Trophoblast cell (in vitro differentiated cells and primary cell): ENCODE measurements at regions not wholly inside any gene's neighbourhood (a gene's known extent, or its start where the extent isn't known, plus 50 kb on each side); places are given as distances from the start of the nearest gene placed in this dataset.
"Not testable (repeated sequence)": the region's sequence is repeated elsewhere in the genome, so short reads cannot be mapped to it uniquely, and the experiment has no call there.

Source experiments
- DNase-seq, 2 donors: peaks; one replicate each; pipeline ENCODE4 v3.0.0-alpha.2; 2016
- H2AFZ ChIP-seq: 2 replicates; pipeline ENCODE4 v1.6.1; 2013; ENCODE audit warnings: low read length, moderate library complexity, mild to moderate bottlenecking; ENCODE audit not compliant: insufficient read depth, poor library complexity
- H2AK5ac ChIP-seq: 2 replicates; pipeline ENCODE4 v1.6.1; 2013; ENCODE audit warnings: mild to moderate bottlenecking, low read length
- H2BK120ac ChIP-seq: 2 replicates; pipeline ENCODE4 v1.6.1; 2013; ENCODE audit warnings: low read length, mild to moderate bottlenecking, moderate library complexity; ENCODE audit not compliant: insufficient read depth, poor library complexity
- H2BK12ac ChIP-seq: 2 replicates; pipeline ENCODE4 v1.6.1; 2013; ENCODE audit warnings: mild to moderate bottlenecking, low read length, moderate library complexity
- H2BK5ac ChIP-seq: 2 replicates; pipeline ENCODE4 v1.6.1; 2013; ENCODE audit warnings: low read length, low read depth, moderate library complexity, mild to moderate bottlenecking; ENCODE audit not compliant: poor library complexity
- H3K14ac ChIP-seq: 2 replicates; pipeline ENCODE4 v1.6.1; 2013; ENCODE audit warnings: mild to moderate bottlenecking, low read length
- H3K18ac ChIP-seq: 2 replicates; pipeline ENCODE4 v1.6.1; 2013; ENCODE audit warnings: mild to moderate bottlenecking, low read length
- H3K23ac ChIP-seq: 2 replicates; pipeline ENCODE4 v1.6.1; 2013; ENCODE audit warnings: low read length
- H3K27ac ChIP-seq: 2 replicates; pipeline ENCODE4 v1.5.1; 2013; ENCODE audit warnings: low read depth, mild to moderate bottlenecking, inconsistent platforms, low read length, moderate library complexity
- H3K27me3 ChIP-seq: 2 replicates; pipeline ENCODE4 v1.6.1; 2013; ENCODE audit warnings: inconsistent platforms, mild to moderate bottlenecking, low read length, moderate library complexity; ENCODE audit not compliant: insufficient read depth
- H3K36me3 ChIP-seq, 2 experiments: 1 replicate in 1 of 2; 2 replicates in 1 of 2; pipeline ENCODE4 v1.6.1; 2013; ENCODE audit warnings: low read length in 2 of 2, mild to moderate bottlenecking in 2 of 2, moderate library complexity in 1 of 2; ENCODE audit not compliant: insufficient read depth in 2 of 2, control insufficient read depth in 1 of 2
- H3K4ac ChIP-seq: 2 replicates; pipeline ENCODE4 v1.6.1; 2013; ENCODE audit warnings: low read depth, mild to moderate bottlenecking, low read length, moderate library complexity
- H3K4me1 ChIP-seq, 2 experiments: 1 replicate in 1 of 2; 2 replicates in 1 of 2; pipeline ENCODE4 v1.6.1; 2013; ENCODE audit warnings: low read length in 2 of 2, mild to moderate bottlenecking in 2 of 2, moderate library complexity in 1 of 2; ENCODE audit not compliant: insufficient read depth in 2 of 2, control insufficient read depth in 1 of 2
- H3K4me2 ChIP-seq: 2 replicates; pipeline ENCODE4 v1.6.1; 2013; ENCODE audit warnings: inconsistent platforms, mild to moderate bottlenecking, low read length, moderate library complexity
- H3K4me3 ChIP-seq: 2 replicates; pipeline ENCODE4 v1.5.1; 2013; ENCODE audit warnings: mild to moderate bottlenecking, low read depth, low read length, inconsistent platforms
- H3K79me1 ChIP-seq: one replicate; pipeline ENCODE4 v1.6.1; 2013; ENCODE audit warnings: low read length
- H3K79me2 ChIP-seq: 2 replicates; pipeline ENCODE4 v1.6.1; 2013; ENCODE audit warnings: low read length, mild to moderate bottlenecking; ENCODE audit not compliant: control insufficient read depth, insufficient read depth, poor library complexity
- H3K9ac ChIP-seq: 2 replicates; pipeline ENCODE4 v1.6.1; 2013; ENCODE audit warnings: mild to moderate bottlenecking, low read length
- H3K9me3 ChIP-seq: 2 replicates; pipeline ENCODE4 v1.6.1; 2013; ENCODE audit warnings: low read depth, mild to moderate bottlenecking, control low read depth, inconsistent platforms, low read length; ENCODE audit not compliant: insufficient read depth
- H4K12ac ChIP-seq: 2 replicates; pipeline ENCODE4 v1.6.1; 2013; ENCODE audit warnings: low read depth, mild to moderate bottlenecking, low read length, moderate library complexity
- H4K8ac ChIP-seq: 2 replicates; pipeline ENCODE4 v1.6.1; 2013; ENCODE audit warnings: low read depth, mild to moderate bottlenecking, low read length, moderate library complexity
- H4K91ac ChIP-seq: one replicate; pipeline ENCODE4 v1.6.1; 2013; ENCODE audit warnings: low read depth, mild to moderate bottlenecking, low read length, moderate library complexity
- WGBS: extraction: QIAGEN DNeasy Blood & Tissue Kit; methylation state at CpG from one replicate; pipeline ENCODE4 v1.1.7; 2013; ENCODE audit warnings: missing lambda C conversion rate; ENCODE audit not compliant: insufficient read length, insufficient coverage; ENCODE audit errors: extremely low coverage; 5-methylcytosine and 5-hydroxymethylcytosine counted together

DNA sequence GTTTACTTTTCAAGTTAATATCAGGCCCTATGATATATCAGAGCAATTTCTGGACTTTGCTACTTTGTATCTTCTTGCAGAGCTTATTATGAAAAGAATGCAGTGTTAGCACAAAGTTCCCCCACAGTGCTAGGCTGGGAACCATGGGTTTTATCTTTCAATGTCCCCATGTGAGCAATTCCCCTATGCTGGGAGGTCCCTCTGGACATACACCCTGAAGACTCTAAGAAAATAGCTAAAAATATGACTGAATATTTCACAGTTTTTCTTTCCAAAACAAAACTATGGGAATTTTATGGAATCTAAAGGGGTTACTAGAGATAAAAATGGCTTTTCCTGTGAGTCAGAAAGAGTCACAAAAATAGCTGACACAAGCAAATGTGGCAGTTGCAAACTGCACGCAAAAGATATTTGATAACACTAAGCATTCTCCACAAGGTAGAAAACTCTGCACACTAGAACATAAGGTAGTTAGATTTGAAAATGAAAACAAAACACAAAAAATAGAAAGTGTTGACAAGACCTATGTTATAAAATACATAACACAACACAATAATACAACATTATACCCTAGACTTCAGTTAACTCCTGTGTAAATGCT is 487.5 kb upstream of the GRIN3A start:
- Histone ChIP-seq H3K4me1 (no peaks in the 10 kb centered on the region), H3K4ac (no peak overlapping the region), H3K23ac (no peak overlapping the region), H4K8ac (no peak overlapping the region), H3K18ac (no peak overlapping the region), H3K27me3 (no peaks in the 10 kb centered on the region), H3K9me3 (no peaks in the 10 kb centered on the region), H2AFZ (no peak overlapping the region), H3K79me1 (no peaks in the 10 kb centered on the region), H4K91ac (no peak overlapping the region), H3K4me2 (no peak overlapping the region), H4K12ac (no peak overlapping the region), H3K14ac (no peak overlapping the region), H2AK5ac (no peak overlapping the region), H3K36me3 (no peaks in the 10 kb centered on the region), H3K9ac (no peak overlapping the region), H2BK12ac (no peak overlapping the region), H3K27ac (no peak overlapping the region), H3K79me2 (no peaks in the 10 kb centered on the region), H3K4me3 (no peak overlapping the region), H2BK5ac (no peak overlapping the region), H2BK120ac (no peak overlapping the region)
- WGBS = no CpG with 5 or more reads among the region's 1 CpG
- no peak for DNase-seq

DNA sequence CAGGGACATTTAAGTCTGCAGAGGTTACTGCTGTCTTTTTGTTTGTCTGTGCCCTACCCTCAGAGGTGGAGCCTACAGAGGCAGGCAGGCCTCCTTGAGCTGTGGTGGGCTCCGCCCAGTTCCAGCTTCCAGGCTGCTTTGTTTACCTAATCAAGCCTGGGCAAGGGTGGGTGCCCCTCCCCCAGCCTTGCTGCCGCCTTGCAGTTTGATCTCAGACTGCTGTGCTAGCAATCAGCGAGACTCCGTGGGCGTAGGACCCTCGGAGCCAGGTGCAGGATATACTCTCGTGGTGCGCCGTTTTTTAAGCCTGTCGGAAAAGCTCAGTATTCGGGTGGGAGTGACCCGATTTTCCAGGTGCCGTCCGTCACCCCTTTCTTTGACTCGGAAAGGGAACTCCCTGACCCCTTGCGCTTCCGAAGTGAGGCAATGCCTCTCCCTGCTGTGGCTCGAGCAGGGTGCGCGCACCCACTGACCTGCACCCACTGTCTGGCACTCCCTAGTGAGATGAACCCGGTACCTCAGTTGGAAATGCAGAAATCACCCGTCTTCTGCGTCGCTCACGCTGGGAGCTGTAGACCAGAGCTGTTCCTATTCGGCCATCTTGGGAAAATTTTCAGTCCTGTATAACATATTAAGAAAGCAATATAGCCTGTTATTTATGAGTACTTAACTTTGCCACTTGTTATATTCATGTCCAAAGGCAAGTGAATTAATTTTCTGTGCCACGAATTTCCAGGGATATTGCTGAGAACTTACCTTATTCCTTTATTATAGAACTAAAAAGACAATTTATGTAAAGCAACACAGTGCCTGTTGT is 485.1 kb upstream of the GRIN3A start:
- whole genome bisulfite sequencing = no CpG with 5 or more reads among the region's 27 CpGs
- H3K36me3 ChIP-seq, H3K14ac ChIP-seq, H3K9ac ChIP-seq, H3K79me1 ChIP-seq, H3K27me3 ChIP-seq, H3K4me1 ChIP-seq, H2BK5ac ChIP-seq, H3K4ac ChIP-seq, H3K9me3 ChIP-seq, DNase-seq, H3K79me2 ChIP-seq, H3K18ac ChIP-seq, H2BK120ac ChIP-seq, H2AK5ac ChIP-seq, H3K23ac ChIP-seq, H2BK12ac ChIP-seq, H3K27ac ChIP-seq: not testable (repeated sequence)
- Histone ChIP-seq H3K4me2 (peak overlapping the region; percentile 41), H2AFZ (peak overlapping the region; percentile 63), H3K4me3 (peak overlapping the region; percentile 65), H4K12ac (peak overlapping the region; percentile 12), H4K8ac (peak overlapping the region; percentile 60), H4K91ac (peak overlapping the region; percentile 43)

DNA sequence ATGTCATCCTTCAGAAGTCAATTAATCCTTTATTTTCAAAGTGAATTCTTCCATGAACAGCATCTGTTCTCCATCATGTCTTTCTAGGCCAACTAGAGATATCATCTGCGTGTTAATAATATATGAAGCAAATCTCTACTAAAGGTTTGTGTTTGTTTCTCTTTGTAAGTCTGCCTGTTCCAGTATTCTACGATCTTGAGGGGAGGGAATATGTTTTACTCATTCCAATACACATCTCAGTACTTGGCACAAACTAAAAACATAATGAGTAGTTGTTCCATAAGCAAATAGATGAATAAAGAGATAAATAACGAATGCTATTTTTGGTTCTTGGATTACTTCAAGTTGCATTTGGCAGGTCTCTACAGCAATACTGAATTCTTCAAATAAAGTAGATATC is 470.7 kb upstream of the GRIN3A start:
- no peaks in the 10 kb centered on the region for H3K79me1 ChIP-seq
- H3K4me1 ChIP-seq = no peaks in the 10 kb centered on the region
- H4K12ac ChIP-seq = no peak overlapping the region
- H3K36me3 ChIP-seq = no peaks in the 10 kb centered on the region
- no peak overlapping the region for H2BK120ac ChIP-seq
- H3K18ac ChIP-seq = no peak overlapping the region
- no peaks in the 10 kb centered on the region for H3K9me3 ChIP-seq
- H2BK12ac ChIP-seq = no peak overlapping the region
- WGBS = no CpG with 5 or more reads among the region's 3 CpGs
- no peak overlapping the region for H3K4ac ChIP-seq
- H2AK5ac ChIP-seq = no peak overlapping the region
- no peak overlapping the region for H3K14ac ChIP-seq
- H3K27ac ChIP-seq = no peak overlapping the region
- H3K4me3 ChIP-seq = no peak overlapping the region
- H4K8ac ChIP-seq = no peak overlapping the region
- no peaks in the 10 kb centered on the region for H3K27me3 ChIP-seq
- H2AFZ ChIP-seq = no peak overlapping the region
- H3K79me2 ChIP-seq = no peaks in the 10 kb centered on the region
- DNase-seq = no peak
- no peak overlapping the region for H4K91ac ChIP-seq
- no peak overlapping the region for H2BK5ac ChIP-seq
- H3K9ac ChIP-seq = no peak overlapping the region
- no peak overlapping the region for H3K23ac ChIP-seq
- H3K4me2 ChIP-seq = no peak overlapping the region

DNA sequence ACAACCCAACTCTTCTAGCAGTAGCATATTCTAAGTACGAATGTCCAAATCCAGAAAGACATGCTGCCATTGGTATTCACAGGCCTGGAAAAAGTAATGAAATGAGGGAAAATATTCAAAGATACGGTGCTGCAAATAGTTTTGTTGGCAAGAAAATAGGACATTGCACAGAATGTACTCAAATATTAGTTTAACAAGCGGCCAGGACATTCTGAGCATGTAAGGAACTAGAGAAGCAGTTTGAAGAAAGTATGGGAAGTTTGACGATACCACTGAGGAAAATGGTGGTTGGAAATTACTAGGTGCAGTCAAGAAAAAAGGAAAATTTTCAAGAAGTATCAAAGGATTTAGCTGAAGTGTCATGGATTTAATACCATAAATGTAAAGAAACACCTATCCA is 468.0 kb upstream of the GRIN3A start:
- Histone ChIP-seq H3K27ac (no peak overlapping the region), H3K18ac (no peak overlapping the region), H3K4ac (no peak overlapping the region), H3K4me1 (no peaks in the 10 kb centered on the region), H3K36me3 (no peaks in the 10 kb centered on the region), H4K12ac (no peak overlapping the region), H3K9ac (no peak overlapping the region), H2AFZ (no peak overlapping the region), H4K91ac (no peak overlapping the region), H3K14ac (no peak overlapping the region), H2BK12ac (no peak overlapping the region), H3K79me2 (no peaks in the 10 kb centered on the region), H3K4me3 (no peak overlapping the region), H2BK5ac (no peak overlapping the region), H3K79me1 (no peaks in the 10 kb centered on the region), H3K23ac (no peak overlapping the region), H2AK5ac (no peak overlapping the region), H2BK120ac (no peak overlapping the region), H3K9me3 (no peaks in the 10 kb centered on the region), H3K27me3 (no peaks in the 10 kb centered on the region), H3K4me2 (no peak overlapping the region), H4K8ac (no peak overlapping the region)
- no CpG with 5 or more reads among the region's 4 CpGs for WGBS
- DNase-seq = no peak
